GM21390 (cell line): ENCODE measurements at regions not wholly inside any gene's neighbourhood (a gene's known extent, or its start where the extent isn't known, plus 50 kb on each side); places are given as distances from the start of the nearest gene placed in this dataset.
"Not testable (repeated sequence)": the region's sequence is repeated elsewhere in the genome, so short reads cannot be mapped to it uniquely, and the experiment has no call there.

Source experiments
- ATAC-seq: cut with Tn5 transposase; IDR thresholded peaks from one replicate; pipeline ENCODE4 v1.9.1; 2021; ENCODE audit not compliant: unreplicated experiment

GRCh38 chr6:44017307-44017706 lies 109.9 kb downstream of the MRPL14 start:
- not testable (repeated sequence) for ATAC-seq

DNA sequence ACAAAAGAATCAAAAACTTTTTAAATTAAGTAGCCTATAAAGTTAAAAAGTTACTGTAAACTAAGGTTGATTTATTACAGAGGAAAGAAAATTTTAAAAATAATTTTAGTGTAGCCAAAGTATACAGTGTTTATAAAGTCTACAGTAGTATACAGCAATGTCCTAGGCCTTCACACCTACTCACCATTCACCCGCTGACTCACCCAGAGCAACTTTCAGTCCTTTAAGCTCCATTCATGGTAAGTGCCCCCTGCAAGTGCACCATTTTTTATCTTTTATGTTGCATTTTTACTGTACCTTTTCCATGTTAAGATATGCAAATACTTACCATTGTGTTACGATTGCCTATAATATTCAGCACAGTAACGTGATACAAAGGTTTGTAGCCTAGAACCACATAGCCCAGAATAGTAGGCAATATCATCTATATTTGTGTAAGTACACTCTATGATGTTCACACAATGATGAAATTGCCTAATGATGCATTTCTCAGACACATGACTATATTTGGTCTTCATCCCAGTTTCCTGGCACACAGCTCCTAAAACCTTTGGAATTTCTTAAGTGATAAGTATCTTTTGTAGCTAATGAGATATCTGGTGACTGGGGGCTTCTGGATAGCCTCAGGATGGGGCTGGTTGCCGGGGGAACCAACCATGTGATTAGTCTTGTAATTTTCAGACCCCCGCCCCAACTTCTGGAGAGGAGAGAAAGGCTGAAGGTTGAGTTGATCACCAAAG lies 111.0 kb downstream of the MRPL14 start:
- no peak for ATAC-seq

- no peak for ATAC-seq
Observed at GRCh38 chr6:44012078-44012493, 115.2 kb downstream of the MRPL14 start.

- ATAC-seq, result no peak
Observed at GRCh38 chr6:44011350-44011920, 115.8 kb downstream of the MRPL14 start.

DNA sequence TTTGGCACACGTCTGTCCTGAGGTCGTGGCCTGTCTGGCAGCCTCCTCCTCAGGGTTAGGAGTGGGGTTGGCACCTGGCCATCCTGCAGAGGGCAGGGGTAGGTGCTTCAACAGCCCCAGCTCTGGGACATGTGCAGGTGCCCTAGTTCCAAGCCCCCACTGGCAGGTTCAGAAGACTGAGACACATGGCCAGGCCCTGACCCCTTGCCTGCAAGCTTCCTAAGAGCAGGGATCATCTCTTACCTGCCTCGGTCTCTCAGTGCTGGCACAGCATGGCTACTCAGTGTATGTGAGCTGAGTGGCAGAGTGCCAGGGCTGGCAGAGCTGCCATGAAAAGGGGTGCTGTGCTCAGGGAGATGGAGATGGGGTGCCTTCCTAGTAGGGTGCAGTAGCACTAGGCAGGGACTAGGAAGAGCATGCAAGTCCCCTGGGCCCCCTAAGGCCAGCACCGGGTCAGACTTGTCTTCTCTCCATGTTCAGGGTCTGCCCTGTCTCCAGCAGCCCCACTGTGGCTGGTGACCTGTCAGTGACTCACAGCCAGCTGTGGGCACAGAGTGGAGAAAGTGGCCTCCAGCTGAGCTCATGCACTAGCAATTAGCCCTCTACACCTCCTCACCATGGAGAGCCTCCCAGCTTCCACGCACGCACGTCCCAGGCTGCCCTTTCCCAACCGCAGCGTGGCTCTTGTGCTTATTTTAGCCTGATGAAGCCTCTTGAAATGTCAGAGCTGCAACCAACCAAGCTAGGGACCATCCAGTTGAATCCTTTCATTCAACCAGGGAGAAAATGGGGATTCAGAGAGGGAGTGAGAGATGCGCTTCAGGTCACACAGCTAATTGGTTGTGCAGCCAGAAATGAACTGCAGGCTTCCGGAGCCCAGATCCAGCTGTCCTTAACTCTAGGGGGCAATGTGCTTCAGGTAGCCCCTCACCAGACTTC lies 116.6 kb downstream of the MRPL14 start:
- ATAC-seq, result no peak

DNA sequence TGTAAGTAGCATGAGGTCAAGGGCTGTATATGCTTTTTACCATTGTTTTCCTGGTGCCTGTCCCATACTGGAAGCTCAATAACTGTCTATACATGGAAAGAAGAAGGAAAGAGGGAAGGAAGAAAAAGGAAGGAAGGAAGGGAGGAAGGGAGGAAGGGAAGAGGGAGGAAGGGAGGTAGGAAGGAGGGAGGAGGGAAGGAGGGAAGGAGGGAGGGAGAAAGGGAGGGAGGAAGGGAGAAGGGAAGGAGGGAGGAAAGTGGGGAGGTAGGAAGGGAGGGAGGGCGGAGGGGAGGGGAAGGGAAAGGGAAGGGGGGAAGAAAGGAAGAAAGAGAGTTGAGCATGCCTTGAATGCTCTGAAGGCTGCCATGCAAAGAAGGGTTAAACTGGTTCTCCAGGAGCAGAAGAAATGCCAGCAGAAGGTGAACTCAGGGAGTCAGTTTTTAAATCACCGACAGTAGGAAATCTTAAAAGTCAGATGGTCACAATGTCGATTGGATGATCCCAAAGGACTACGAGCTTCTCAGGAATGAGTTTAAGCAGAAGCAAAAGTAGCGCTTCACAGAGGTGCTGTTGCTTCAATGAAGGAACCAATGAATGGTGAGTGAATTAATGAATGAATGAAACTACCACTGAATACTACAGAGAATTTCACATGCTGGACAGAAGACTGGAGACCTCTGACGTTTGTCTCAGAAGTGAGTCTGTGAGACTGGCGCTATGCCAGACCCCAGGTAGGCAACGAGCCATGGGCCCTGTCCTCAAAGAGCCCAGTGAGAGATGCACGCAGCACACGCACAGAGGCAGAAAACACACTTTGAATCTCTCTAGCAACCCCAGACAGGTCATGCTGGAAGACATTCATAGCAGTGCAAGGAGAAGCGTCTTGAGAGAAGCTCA lies 117.6 kb downstream of the MRPL14 start:
- ATAC-seq, result no peak

DNA sequence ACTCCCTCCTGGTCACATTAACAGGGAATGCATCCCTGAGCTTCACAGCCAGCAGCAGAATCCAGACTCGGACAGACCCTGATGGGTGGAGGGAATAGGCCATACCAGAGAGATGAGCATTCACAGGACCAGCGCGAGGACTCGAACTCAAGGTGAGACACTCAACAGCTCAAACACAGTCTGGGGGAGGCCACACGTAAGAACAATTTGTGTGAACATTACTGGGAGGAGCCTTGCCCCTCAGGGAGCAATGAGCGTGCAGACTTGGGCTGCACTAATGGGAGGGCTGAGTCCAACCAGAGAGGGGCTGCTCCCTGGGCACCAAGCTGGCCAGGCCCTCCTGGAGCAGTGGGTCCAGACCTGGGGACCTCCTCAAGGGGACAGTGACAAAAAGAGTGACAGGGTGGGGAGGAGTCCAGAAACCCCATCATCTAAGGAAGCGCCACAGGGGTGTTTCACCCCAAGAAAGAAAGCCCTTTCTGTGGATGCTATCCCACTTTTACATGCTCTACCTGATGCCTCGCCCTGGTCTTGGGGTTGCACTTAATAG lies 118.4 kb downstream of the MRPL14 start:
- ATAC-seq, result no peak

GRCh38 chr6:44007818-44008621 lies 119.2 kb downstream of the MRPL14 start:
- ATAC-seq, result no peak

- ATAC-seq, result no peak
Observed at GRCh38 chr6:44006872-44007303, 120.4 kb downstream of the MRPL14 start.

GRCh38 chr6:44006123-44006871 lies 121.0 kb downstream of the MRPL14 start:
- ATAC-seq, result no peak

- ATAC-seq, result no peak
Observed at GRCh38 chr6:44005507-44005903, 121.7 kb downstream of the MRPL14 start.

DNA sequence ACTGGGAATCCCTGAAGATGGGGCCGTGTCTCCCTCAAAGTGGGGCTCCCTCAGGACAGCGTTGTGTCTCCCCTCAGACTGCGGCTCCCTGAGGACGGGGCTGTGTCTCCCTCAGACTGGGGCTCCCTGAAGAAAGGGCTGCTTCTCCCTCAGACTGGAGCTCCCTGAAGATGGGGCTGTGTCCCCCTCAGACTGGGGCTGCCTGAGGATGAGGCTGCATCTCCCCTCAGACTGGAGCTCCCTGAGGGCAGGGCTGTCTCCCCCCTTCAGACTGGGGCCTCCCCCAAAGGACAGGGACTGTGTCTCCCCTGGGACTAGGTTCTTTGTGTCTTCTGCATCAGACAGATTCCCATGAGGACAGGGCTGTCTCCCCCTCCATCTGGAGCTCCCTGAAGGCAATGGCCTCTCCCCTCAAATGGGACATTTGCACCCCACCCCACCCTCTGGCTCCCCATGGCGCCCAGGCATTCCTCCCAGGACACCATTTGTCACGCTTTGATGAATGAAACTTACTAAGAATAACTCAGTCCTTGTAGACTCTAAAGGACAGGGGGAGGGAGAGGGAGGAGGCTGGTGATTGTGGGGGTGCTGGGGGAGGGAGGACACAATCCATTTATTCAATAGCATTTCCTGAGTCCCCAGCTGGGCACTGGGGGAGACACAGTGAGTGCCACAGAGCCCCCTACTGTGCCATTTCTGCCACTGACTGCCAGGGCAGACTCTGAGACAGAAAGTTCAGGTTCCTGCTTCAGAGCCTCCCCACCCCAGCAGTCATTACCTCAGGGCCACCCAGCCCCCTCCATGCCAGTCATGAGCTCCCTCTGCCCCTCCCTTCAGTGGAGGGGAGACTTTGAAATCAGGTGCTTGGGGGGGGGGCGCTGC lies 122.4 kb downstream of the MRPL14 start:
- no peak for ATAC-seq

DNA sequence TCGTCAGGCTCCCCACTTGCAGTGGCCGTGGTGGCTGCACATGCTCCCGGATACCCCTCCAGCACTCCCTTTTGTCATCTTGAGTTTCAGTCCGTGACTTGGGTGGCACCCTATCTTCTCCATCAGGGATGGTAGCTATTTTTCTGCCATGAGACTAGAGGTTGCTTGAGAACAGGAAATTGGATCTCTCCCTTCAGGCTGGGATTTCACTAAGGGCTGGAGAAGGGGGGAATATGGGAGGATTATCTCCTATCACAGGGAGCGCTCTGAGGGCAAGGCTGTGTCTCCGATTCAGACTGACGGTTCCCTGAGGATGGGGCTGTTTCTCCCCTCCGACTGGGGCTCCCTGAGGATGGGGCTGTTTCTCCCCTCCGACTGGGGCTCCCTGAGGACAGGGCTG lies 123.1 kb downstream of the MRPL14 start:
- no peak for ATAC-seq

DNA sequence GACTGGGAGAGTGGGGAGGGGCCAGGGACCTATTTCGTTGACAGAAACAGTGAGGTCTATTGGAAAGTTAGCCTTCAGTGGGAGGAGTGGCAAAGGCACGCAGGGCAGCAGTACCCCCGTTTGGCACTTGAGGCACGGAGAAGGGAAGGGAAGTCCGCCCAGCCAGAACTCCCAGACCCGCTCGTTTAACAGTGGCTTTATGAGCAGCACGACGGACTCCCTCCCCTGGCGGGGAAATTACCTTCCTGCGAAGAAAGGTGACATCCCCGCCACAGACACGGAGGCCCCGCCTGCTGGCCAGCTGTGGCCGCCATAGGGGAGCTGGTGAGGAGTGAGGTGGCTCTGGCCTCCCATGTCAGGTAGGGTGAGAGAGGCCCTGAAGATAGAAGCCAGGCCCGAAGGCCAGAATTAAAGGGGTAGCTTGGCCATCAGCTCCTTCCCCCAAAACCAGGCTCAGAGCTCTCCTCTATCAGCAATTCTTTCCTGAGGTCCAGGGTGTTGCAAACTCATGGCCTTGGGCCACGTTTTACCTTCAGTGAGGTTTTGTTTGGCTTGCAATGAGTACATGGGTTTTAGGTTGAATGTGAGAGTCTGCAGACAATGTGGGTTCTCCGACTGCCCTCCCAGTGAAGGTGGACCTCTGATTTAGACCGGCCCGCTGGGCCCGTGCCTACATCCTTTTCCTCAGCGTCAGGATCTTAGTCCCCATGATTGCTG lies 123.7 kb downstream of the MRPL14 start:
- no peak for ATAC-seq

- ATAC-seq, result no peak
Observed at GRCh38 chr6:44002593-44003344, 124.5 kb downstream of the MRPL14 start.

DNA sequence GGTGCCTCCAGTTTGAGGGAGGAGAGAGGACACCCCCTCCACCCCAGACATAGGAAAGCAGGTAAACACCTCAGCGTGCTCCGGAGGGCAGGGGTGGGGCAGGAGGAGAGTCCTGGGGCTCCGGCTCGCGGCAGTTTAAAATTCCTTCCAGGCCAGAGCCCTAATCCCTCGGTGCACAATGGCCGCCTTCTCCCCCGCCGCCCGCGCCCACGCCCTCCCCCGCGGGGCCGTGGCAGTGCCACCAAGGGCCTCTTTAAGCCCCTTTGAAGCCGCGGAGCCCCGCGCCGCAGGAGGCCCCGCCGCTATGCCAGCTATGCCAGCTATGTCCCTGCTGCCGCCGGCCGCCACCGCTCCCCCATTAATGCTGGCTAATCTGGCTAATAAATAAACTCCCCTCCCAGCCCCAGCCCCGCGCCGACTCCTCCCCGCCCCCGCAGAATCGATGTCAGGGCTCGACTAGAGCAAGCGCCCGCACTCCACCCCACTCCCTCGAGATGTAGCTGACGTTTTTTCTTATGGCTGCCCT lies 125.1 kb downstream of the MRPL14 start:
- no peak for ATAC-seq
